HepG2 (cell line): ENCODE measurements at regions not wholly inside any gene's neighbourhood (a gene's known extent, or its start where the extent isn't known, plus 50 kb on each side); places are given as distances from the start of the nearest gene placed in this dataset.

Experiments used
- NFIC ChIP-seq: IDR thresholded peaks from 2 replicates; pipeline ENCODE4 v1.6.1; 2012; ENCODE audit warnings: mild to moderate bottlenecking, low read length, inconsistent platforms
- SMC3 ChIP-seq: IDR thresholded peaks from 2 replicates; pipeline ENCODE4 v1.6.1; 2011; ENCODE audit warnings: low read length, improper control_type of control experiment

- no peak for TF ChIP-seq NFIC
- no peak for TF ChIP-seq SMC3
Measured at GRCh38 chr1:69223156-69223555, 344.6 kb upstream of the LRRC7 start.
